Endodermal cell (in vitro differentiated cells): ENCODE measurements at regions not wholly inside any gene's neighbourhood (a gene's known extent, or its start where the extent isn't known, plus 50 kb on each side); places are given as distances from the start of the nearest gene placed in this dataset.

ENCODE experiments used
- DNase-seq: peaks from one replicate; pipeline ENCODE4 v3.0.0-alpha.2; 2017
- H3K27ac ChIP-seq: 2 replicates; pipeline ENCODE4 v1.5.1; 2013; ENCODE audit warnings: mild to moderate bottlenecking, low read depth, low read length, moderate library complexity
- H3K27me3 ChIP-seq: 2 replicates; pipeline ENCODE4 v1.6.1; 2013; ENCODE audit warnings: mild to moderate bottlenecking, low read length, moderate library complexity; ENCODE audit not compliant: insufficient read depth, control insufficient read depth, poor library complexity, severe bottlenecking
- H3K36me3 ChIP-seq: 2 replicates; pipeline ENCODE4 v1.7.0; 2013; ENCODE audit warnings: mild to moderate bottlenecking, low read length, moderate library complexity; ENCODE audit not compliant: control insufficient read depth, insufficient read depth
- H3K4me1 ChIP-seq: one replicate; pipeline ENCODE4 v1.7.0; 2013; ENCODE audit warnings: low read length; ENCODE audit not compliant: control insufficient read depth, insufficient read depth
- H3K4me3 ChIP-seq: 2 replicates; pipeline ENCODE4 v1.5.1; 2013; ENCODE audit warnings: mild to moderate bottlenecking, low read length, moderate library complexity
- H3K9ac ChIP-seq: 2 replicates; pipeline ENCODE4 v1.6.1; 2013; ENCODE audit warnings: mild to moderate bottlenecking, low read length, moderate library complexity; ENCODE audit not compliant: poor library complexity, severe bottlenecking; ENCODE audit errors: extremely low read depth
- H3K9me3 ChIP-seq: 2 replicates; pipeline ENCODE4 v1.6.1; 2013; ENCODE audit warnings: mild to moderate bottlenecking, low read length, moderate library complexity; ENCODE audit not compliant: control insufficient read depth
- H3K27ac Mint-ChIP-seq: 2 replicates; pipeline ENCODE4 v1.8.0; 2020; ENCODE audit warnings: mixed read lengths
- H3K27me3 Mint-ChIP-seq: 2 replicates; pipeline ENCODE4 v1.8.0; 2021; ENCODE audit warnings: mild to moderate bottlenecking, mixed read lengths; ENCODE audit not compliant: insufficient read depth
- H3K36me3 Mint-ChIP-seq: 2 replicates; pipeline ENCODE4 v1.8.0; 2020; ENCODE audit warnings: low read depth, mixed read lengths
- H3K4me1 Mint-ChIP-seq: 2 replicates; pipeline ENCODE4 v1.8.0; 2020; ENCODE audit warnings: mixed read lengths
- H3K4me3 Mint-ChIP-seq: 2 replicates; pipeline ENCODE4 v1.8.0; 2020; ENCODE audit warnings: mild to moderate bottlenecking, moderate library complexity, mixed read lengths
- H3K9me3 Mint-ChIP-seq: 2 replicates; pipeline ENCODE4 v1.8.0; 2020; ENCODE audit warnings: mild to moderate bottlenecking, mixed read lengths
- CTCF ChIP-seq: fragments of 200-600 bp; sonication (generic); conservative IDR thresholded peaks from 2 replicates; pipeline ENCODE4 v1.5.0; 2021; ENCODE audit warnings: antibody characterized with exemption, mild to moderate bottlenecking
- WGBS, 2 experiments: methylation state at CpG; one replicate each; pipeline versions ENCODE4 v1.1.5 to v1.1.7; 2013; ENCODE audit warnings: missing lambda C conversion rate in 2 of 2, mixed read lengths in 1 of 2; ENCODE audit not compliant: insufficient coverage in 1 of 2, insufficient read length in 1 of 2; 5-methylcytosine and 5-hydroxymethylcytosine counted together

- H3K27me3 Mint-ChIP-seq, result peaks cover 1% of the 10 kb centered on the region
- H3K4me3 ChIP-seq, result no peak overlapping the region
- no peak for TF ChIP-seq CTCF
- no peak for DNase-seq
- no peaks in the 10 kb centered on the region for H3K9me3 ChIP-seq
- H3K9me3 Mint-ChIP-seq, result no peaks in the 10 kb centered on the region
- WGBS, 2 experiments, result 82 to 92% methylated on average over 1 of the region's 1 CpG
- no peaks in the 10 kb centered on the region for H3K36me3 Mint-ChIP-seq
- no peak overlapping the region for H3K9ac ChIP-seq
- H3K27ac ChIP-seq, result no peak overlapping the region
- no peak overlapping the region for H3K4me3 Mint-ChIP-seq
- no peak overlapping the region for H3K27ac Mint-ChIP-seq
- no peaks in the 10 kb centered on the region for H3K36me3 ChIP-seq
- no peaks in the 10 kb centered on the region for H3K4me1 ChIP-seq
- H3K27me3 ChIP-seq, result no peaks in the 10 kb centered on the region
- peaks cover 8% of the 10 kb centered on the region for H3K4me1 Mint-ChIP-seq
These were observed 571.9 kb upstream of the BRINP1 start for GRCh38 chr9:119941091-119941490.

- Histone ChIP-seq H3K4me1 (no peaks in the 10 kb centered on the region), H3K36me3 (no peaks in the 10 kb centered on the region), H3K27me3 (no peaks in the 10 kb centered on the region), H3K9me3 (no peaks in the 10 kb centered on the region), H3K9ac (no peak overlapping the region), H3K4me3 (no peak overlapping the region), H3K27ac (no peak overlapping the region)
- H3K4me3 Mint-ChIP-seq, result no peak overlapping the region
- no peak for DNase-seq
- H3K27ac Mint-ChIP-seq, result no peak overlapping the region
- TF ChIP-seq CTCF, result no peak
- H3K9me3 Mint-ChIP-seq, result no peaks in the 10 kb centered on the region
- peaks cover 1% of the 10 kb centered on the region for H3K27me3 Mint-ChIP-seq
- no peaks in the 10 kb centered on the region for H3K36me3 Mint-ChIP-seq
- H3K4me1 Mint-ChIP-seq, result peaks cover 8% of the 10 kb centered on the region
- 88 to 95% methylated on average over 2 of the region's 2 CpGs for WGBS, 2 experiments
These were observed 569.6 kb upstream of the BRINP1 start for GRCh38 chr9:119938871-119939270.

GRCh38 chr9:119934497-119934896 lies 565.3 kb upstream of the BRINP1 start:
- no peaks in the 10 kb centered on the region for H3K36me3 Mint-ChIP-seq
- no peaks in the 10 kb centered on the region for H3K27me3 Mint-ChIP-seq
- Histone ChIP-seq H3K9me3 (no peaks in the 10 kb centered on the region), H3K4me1 (no peaks in the 10 kb centered on the region), H3K4me3 (no peak overlapping the region), H3K27me3 (no peaks in the 10 kb centered on the region), H3K9ac (no peak overlapping the region), H3K27ac (no peak overlapping the region), H3K36me3 (no peaks in the 10 kb centered on the region)
- no peaks in the 10 kb centered on the region for H3K9me3 Mint-ChIP-seq
- TF ChIP-seq CTCF, result no peak
- no peak overlapping the region for H3K27ac Mint-ChIP-seq
- H3K4me1 Mint-ChIP-seq, result peaks cover 4% of the 10 kb centered on the region
- 83% methylated on average over 4 of the region's 4 CpGs; no CpG with 5 or more reads in 1 of the 2 experiments for WGBS, 2 experiments
- DNase-seq, result no peak
- no peak overlapping the region for H3K4me3 Mint-ChIP-seq
